GM19452 (cell line): ENCODE measurements at regions not wholly inside any gene's neighbourhood (a gene's known extent, or its start where the extent isn't known, plus 50 kb on each side); places are given as distances from the start of the nearest gene placed in this dataset.

Experiments used
- ATAC-seq: cut with Tn5 transposase; IDR thresholded peaks from one replicate; pipeline ENCODE4 v1.9.1; 2021; ENCODE audit not compliant: unreplicated experiment

GRCh38 chr1:175829845-175830244, 86.5 kb upstream of the TNR start:
- ATAC-seq = no peak

DNA sequence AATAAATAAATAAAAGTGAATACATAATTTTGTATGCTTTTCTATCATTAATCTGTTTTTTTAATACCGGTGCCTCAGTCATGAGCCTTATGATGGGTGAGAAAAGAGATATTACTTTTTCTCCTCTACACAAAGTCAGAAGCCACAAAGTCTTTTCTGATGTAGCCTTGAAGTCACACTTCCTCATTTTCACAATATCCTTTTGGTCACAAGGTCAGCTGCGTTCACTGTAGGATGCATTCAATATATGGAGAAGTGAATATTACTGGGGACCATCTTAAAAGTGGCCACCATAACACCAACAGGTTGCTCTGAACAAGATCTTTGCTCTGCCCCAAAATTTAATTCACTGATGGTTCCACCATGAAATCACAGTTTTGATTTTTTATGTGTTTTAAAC, 83.3 kb upstream of the TNR start:
- no peak for ATAC-seq

GRCh38 chr1:175824079-175824478, 80.7 kb upstream of the TNR start:
- ATAC-seq = no peak

GRCh38 chr1:175823406-175823805, 80.0 kb upstream of the TNR start:
- no peak for ATAC-seq

DNA sequence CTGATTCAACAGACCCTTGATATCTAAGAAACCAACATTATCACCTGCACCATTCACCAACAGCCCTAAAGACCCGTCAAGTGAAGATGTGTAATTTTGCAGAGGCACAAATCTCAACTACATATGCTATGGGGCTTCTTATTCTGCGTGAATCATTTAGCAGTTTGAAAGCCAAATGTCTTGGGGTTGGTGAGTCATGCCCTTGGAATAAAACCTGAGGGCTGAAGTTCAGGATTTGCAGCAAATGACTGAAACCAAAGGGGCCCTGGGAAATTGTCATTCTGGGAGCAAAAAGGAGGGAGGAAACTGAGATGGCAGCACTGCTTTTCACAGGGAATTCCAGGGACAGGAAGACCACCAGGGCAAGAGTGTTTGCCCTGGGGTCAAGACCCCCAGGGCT, 79.2 kb upstream of the TNR start:
- no peak for ATAC-seq

DNA sequence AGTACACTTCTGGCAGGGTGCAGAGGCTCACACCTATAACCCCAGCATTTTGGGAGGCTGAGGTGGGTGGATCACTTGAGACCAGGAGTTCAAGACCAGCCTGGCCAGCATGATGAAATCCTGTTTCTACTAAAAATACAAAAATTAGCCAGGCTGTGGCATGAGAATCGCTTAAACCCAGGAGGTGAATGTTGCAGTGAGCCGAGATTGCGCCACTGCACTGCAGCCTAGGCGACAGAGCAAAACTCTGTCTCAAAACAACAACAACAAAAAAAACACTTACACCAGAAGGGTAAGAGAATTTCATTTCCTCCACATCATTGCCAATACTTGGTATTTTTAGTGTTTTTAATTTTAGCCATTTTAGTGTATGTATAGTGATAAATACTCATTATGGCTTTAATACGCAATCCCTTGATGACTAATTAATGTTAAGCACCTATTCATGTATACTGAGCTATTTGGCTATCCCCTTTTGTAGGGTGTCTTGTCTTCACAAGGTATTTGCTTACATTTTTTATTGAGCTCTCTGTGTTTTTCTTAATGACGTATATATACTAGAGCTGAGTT, 77.1 kb upstream of the TNR start:
- no peak for ATAC-seq

GRCh38 chr1:175818929-175819328, 75.5 kb upstream of the TNR start:
- ATAC-seq = no peak

- ATAC-seq = no peak
Observed at GRCh38 chr1:175817445-175817844, 74.0 kb upstream of the TNR start.

DNA sequence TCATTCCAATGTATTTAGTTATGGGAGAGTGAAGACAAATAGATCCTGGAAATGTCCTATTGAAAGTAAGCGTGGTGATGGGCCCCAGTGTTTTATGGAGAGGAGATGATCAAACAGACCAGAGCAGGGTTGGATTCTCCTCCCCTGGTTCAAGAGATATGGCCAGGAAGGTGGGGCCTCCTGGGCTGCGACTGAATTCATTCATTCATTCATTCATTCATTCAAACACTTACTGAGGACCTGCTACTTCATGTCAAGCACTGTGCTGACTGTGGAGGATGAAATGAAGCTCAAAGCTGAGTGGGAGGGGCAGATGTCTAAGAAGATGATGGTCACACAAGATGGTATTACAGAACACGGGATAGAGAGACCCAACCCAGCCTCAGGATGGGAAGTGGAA, 71.5 kb upstream of the TNR start:
- no peak for ATAC-seq

DNA sequence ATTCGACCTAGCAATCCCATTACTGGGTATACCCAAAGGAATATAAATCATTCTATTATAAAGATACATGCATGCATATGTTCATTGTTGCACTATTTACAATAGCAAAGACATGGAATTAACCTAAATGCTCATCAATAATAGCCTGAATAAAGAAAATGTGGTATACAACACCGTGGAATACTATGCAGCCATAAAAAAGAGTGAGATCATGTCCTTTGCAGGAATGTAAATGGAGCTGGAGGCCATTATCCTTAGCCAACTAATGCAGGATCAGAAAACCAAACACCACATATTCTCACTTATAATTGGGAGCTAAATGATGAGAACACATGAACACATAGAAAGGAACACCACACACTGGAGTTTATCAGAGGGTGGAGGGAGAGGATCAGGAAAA, 69.5 kb upstream of the TNR start:
- no peak for ATAC-seq

GRCh38 chr1:175810305-175810704, 66.9 kb upstream of the TNR start:
- no peak for ATAC-seq

- no peak for ATAC-seq
Observed at GRCh38 chr1:175808999-175809398, 65.6 kb upstream of the TNR start.

DNA sequence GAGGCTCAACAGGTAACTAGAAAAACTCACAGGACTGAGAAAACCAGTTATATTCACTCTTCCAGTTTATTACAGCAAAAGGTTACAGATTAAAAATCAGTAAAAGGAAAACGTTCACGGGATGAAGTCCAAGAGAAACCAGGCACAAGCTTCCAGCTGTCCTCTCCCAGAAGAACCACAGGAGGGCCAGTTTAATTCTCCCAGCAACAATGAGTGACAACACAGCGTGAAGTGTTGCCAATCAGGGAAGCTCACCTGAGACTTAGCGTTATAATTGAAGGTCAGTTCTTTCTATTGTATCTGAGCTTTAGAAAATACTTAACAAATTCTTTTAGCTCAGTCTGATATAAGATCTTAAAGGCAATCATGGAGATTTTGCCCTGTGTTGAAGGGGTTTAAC, 65.2 kb upstream of the TNR start:
- no peak for ATAC-seq

GRCh38 chr1:175804561-175804960, 61.2 kb upstream of the TNR start:
- ATAC-seq = no peak

DNA sequence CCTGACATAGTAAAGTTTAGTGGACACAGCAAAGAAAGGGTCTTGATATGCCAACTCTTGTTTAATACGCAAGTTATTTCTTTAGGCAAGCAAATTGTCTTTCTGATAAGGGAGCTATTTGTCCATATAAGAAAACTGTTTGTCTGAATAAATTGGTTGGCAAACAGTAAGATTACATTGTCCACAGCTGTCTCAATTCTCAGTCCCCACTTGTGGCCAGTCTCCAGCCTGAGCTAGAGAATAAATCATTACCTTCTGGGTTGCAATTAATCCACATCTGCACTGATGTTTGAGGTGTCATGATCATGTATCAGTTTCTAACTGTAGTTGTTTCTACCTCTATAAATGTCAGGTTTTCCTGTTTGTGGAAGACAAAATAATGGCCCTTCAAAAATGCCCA, 60.0 kb upstream of the TNR start:
- ATAC-seq = no peak

DNA sequence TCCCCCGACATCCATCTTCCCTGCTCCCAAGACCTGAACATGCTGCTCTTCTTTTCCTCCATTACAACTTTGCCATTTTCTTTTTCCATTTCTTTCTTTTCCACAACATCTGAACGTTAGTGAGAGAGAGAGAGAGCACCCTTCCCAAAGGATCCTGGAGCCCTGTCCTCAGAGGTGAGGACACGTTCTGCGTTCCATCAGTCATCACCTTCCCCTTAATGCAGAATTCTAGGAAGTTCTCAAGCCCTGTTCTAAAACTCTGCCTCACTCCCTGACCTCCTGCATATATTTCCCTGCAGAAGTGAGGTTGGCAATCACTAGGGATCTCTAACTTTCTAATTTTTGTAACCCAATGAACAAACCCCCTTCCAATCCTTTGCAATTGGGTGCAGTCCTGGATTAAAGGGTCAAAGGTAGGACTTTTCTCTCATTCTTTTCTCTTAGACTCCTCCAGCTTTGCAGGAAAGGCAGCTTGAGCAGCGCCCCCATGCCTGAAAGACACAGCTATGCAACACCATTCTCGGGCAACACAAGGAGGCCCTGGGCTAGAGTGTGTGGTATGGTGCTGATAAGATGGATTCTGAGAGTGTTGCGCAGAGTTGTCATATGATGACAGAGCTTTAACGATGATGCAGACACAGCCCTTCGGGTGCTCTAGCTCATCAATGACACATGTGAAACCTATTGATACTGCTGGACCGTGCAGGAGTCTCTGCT, 59.2 kb upstream of the TNR start:
- no peak for ATAC-seq

DNA sequence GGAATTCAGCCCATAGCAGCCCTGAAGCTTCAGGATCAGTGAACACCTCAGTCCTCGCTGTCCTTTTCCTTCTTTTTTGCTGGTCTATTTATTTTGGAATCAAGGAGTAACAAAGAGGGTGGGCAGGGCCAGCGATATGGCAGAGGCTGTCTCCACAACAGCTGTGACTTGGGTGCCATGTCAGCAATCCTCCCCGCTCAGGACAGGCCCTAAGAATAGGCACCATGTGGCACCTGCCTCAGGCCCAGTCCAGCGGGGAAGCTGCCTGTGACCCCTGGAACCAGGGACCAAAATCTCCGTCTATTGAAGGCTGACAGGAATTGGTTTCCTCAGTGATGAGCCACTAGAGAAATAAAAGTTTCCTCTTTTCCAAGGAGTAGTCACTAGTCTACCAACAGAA, 58.6 kb upstream of the TNR start:
- no peak for ATAC-seq

- ATAC-seq = no peak
Observed at GRCh38 chr1:175797576-175797975, 54.2 kb upstream of the TNR start.

GRCh38 chr1:175794586-175794985, 51.2 kb upstream of the TNR start:
- no peak for ATAC-seq

DNA sequence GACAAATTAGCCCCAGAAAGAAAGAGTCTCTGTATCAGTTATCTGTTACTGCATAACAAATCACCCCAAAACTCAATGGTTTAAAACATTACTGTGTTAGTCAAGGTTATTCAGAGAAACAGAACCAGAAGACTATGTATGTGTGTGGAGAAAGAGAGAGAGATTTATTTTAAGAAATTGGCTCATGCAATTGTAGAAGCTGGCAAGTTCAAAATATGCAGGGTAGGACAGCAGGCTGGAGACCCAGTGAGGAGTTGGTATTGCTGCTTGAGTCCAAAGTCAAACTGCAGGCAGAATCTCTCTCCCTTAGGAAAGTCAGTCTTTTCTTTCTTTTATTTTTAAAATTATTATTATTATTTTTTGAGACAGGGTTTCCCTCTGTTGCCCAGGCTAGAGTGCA, 50.2 kb upstream of the TNR start:
- no peak for ATAC-seq
